HG03097 (cell line): ENCODE measurements at regions not wholly inside any gene's neighbourhood (a gene's known extent, or its start where the extent isn't known, plus 50 kb on each side); places are given as distances from the start of the nearest gene placed in this dataset.

Experiments used
- ATAC-seq: cut with Tn5 transposase; IDR thresholded peaks from one replicate; pipeline ENCODE4 v1.9.1; 2021; ENCODE audit not compliant: unreplicated experiment, low FRiP score

GRCh38 chr1:81700728-81701470, 99.8 kb upstream of the ADGRL2 start:
- ATAC-seq, result no peak

DNA sequence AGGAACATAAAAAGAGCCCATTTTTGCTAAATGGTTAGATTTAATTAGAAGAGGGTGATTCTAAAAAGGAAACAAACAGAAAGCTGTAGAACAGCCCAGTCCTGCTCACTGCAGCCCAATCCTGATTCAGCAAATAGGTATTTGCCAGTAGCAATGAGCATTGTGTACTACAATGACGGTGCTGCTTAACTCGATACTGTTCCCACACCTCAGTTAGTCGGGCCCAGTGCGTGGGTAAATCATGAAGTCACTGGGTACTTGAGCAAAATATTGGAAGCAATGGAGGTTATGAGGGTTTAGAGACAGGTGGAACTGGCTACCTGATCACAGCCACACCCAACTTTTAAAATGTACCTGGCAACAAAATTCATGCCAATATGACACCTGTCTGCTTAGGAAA, 101.5 kb upstream of the ADGRL2 start:
- no peak for ATAC-seq

GRCh38 chr1:81695741-81696140, 105.0 kb upstream of the ADGRL2 start:
- no peak for ATAC-seq

DNA sequence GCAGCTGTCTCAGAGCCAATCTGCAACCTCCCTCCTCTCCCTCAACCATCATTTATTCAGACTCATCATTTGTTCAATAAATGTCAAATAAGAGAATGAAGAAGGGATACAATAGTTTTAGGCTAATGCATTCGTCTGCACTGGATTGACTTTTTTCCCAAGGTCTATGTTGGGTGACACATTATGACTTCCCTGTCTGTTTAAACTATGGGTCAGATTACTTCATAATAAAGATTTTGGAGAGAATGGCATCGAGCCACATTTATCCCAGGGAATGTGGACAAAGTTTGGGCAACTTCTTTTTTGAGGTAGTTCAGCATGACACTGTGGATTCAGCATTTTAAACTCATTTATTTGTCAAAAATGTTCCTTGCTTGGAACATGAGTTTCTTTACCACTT, 107.4 kb upstream of the ADGRL2 start:
- no peak for ATAC-seq

DNA sequence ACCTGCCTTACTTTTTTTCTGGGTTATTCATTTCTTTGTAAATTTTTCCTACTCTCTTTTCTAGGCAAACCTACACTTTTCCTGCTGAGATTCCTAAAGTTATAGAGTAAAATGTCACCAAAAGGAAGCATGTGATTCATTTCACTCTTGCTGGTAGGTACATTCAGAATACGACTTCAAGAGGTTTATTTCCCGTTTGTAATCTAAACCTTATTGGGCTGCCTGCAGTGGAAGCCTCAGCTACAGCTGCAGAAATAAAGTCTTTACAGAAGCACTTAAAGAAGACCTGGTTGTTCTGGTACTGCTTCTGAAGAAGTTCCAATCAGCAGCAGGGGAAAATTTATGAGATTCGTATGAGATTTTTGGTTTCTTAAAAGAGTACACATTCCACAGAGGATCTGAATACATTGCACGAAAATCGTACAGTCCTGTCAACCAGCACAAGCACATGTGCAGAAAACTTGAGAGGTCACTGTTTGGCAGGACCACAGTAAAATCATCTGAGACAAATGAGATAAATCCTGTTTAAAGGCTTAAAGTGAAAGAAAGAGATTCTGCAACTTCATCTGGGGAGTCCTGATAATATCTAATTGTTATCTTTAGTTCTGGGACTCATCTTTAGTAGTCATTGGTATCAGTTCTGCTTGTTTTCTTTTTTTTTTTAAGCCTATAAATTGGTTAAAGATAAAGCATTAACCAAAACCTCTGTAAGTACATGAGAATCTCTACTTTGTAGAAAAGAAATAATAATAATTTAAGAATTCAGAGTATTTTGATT, 109.9 kb upstream of the ADGRL2 start:
- no peak for ATAC-seq

DNA sequence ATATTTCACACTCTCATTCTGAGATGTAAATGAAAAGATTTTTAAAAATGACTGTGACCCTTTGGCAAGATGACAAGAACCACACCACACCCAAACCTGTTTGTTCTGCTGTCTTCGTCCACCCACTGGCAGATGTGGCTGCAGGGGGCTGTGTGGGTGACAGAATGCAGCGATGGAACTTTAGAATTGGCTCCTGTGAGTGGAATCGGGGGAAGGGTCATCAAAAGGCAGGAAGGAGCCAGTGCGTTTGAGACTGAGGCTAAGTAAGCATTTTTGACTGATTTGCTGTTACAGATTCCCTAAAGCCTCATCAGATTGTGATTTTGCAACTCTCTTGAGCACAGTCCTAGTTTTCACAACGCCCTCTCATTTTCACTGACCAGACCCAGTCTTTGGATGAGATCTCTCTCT, 111.2 kb upstream of the ADGRL2 start:
- no peak for ATAC-seq

- no peak for ATAC-seq
Observed at GRCh38 chr1:81682490-81682889, 118.2 kb upstream of the ADGRL2 start.

GRCh38 chr1:81681601-81682266, 119.0 kb upstream of the ADGRL2 start:
- no peak for ATAC-seq

GRCh38 chr1:81681114-81681513, 119.6 kb upstream of the ADGRL2 start:
- no peak for ATAC-seq

GRCh38 chr1:81679942-81680341, 120.8 kb upstream of the ADGRL2 start:
- no peak for ATAC-seq

DNA sequence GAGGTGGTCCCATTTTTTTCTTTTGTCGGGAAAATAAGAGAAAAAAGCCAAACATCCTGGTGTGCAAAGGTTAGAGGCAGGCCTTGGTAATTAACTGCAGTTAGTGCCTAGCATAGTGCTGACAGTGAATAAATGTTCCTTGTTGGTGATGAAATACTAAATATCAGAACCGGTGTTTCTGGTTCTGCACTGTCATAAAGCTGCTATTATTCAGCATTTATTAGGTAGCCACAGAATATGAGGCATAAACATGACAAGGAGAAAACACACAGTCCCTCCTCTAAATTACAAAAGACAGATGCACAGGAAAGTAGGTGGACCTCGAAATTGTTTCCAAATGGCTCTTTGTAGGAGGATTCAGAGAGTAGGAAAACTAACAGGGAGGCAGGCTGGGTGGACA, 122.0 kb upstream of the ADGRL2 start:
- ATAC-seq, result no peak

DNA sequence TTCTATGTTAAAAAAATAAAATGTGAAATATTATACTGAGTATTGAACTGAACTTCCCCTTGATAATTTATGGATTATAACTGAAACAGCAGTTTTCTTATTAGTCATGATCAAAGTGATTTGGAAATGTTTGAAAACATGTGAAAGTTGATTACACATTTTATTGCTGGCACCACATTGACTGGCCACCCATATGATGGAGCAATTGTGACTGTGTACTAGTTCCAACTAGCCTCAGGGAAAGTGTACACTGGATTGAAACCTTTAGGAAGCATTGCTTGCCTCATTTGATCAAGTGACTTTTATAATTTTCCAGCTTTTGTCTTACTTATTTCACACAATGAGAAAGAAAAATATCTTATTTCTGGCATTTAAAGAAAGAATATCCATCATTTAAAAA, 128.0 kb upstream of the ADGRL2 start:
- no peak for ATAC-seq

- ATAC-seq, result no peak
Observed at GRCh38 chr1:81671038-81671437, 129.7 kb upstream of the ADGRL2 start.

DNA sequence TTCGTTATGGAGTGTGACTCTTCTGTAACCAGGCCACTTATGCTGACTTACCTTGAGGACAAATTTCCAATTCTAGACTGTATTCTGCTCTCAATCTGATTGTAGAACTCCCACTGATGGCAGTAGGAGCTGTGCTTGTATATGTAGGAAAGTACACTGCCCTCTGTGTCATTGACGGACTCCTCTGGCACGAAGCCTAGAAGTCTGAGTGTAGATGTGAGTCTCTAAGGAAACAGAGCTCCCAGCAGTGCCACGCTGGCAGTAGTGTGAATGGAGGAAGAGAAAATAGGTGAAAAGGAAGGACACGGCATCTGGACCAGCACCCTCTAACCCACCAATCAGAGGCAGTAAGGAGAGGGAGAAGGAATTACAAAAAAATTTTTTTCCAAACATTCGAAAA, 130.4 kb upstream of the ADGRL2 start:
- no peak for ATAC-seq

DNA sequence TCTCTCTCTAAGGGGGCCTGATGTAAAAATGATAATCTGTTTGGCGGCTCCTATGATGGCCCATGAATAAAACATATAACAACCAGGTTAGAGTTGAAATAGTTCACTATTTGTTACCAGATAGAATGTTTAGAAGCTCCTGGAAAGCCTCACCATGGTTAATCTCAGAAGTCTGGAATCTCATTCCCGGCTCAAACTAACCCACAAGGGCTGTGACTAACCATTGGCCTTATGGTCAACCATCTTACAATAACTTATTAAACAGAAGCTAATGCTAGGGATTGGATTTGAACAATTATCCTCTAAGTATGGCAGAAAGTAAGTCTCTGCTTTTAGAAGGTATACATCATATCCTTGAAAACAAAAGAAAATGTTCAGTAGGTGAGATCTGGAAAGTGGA, 134.1 kb upstream of the ADGRL2 start:
- ATAC-seq, result no peak

DNA sequence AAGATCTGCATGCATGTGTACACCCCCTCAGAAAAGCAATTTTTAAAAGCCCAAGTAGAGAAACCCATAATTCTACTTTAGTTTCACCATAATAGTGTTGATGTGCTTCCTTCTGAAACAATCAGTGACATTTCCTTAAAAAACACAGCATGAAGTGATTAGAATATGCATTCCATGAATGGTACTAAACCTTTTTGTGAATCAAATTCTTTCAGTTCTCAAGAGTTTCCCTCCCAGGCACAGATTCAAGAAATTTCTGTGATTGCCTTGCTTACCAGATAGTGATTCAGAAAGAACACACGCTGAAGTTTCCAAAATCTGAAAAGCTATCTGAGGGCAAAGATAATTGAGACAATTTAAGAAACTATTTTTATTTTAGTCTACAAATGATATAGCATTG, 136.4 kb upstream of the ADGRL2 start:
- ATAC-seq, result no peak

DNA sequence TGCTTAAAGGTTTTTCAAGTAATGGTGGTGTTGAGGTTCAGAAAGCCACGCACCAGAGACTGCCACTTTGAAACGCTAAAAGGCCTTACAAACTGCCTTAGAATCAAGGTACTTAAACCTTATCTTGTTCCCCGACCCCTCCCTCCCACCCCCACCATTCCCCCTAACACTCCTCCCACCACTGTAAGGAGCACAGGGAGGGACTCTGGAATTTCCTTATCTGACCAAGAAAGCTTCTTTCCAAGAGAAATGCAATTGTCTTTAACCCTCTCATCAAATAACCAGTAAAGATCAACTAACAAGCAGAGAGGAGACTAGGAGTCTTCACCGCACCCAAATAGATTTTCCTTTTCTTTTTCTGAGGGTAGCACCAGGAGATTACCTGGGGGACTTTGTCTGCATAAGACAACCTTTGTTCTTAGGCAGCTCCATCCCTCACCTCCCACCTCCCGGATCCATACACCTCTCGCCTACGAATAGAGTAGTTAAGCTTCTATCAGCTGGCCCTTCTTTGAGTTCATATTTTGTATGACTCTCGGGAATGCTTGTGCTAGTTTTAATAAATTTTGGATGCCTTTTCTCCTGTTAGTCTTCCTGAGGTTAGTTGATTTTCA, 137.7 kb upstream of the ADGRL2 start:
- no peak for ATAC-seq

DNA sequence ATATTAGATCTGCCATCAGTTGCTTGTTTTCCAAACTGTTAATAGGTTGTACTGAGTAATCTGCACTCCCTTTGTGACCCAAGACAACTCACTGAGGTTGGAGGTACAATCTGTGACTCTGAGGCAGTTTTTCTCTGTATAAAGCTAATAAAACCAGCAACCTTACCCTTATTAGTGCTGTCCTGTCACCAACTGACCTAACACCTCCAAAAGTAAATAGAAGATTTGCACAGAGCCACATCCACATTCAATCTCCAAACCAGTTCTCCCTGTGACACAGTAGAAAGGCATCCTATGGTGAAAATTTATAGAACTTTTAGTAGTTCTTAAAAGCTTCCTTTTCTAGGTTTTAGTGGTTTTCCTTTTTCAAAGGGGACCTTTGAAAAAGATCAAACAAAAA, 140.4 kb upstream of the ADGRL2 start:
- no peak for ATAC-seq

DNA sequence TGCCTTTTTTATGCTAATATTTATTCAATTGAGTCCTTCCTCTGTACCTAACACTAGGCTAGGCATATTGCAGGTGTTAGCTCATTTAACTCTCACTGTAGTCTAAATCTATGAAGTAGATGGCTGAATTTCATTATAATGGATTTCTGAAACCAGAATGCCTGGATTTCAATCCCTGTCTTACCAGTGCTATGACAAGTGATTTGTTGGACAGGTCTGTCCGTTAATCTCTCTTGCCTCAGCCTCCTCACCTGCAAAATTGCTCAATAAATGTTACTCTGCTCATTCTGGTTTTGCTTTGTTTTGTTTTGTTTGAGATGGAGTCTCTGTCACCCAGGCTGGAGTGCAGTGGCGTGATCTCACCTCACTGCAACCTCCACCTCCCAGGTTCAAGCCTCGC, 146.1 kb upstream of the ADGRL2 start:
- no peak for ATAC-seq

DNA sequence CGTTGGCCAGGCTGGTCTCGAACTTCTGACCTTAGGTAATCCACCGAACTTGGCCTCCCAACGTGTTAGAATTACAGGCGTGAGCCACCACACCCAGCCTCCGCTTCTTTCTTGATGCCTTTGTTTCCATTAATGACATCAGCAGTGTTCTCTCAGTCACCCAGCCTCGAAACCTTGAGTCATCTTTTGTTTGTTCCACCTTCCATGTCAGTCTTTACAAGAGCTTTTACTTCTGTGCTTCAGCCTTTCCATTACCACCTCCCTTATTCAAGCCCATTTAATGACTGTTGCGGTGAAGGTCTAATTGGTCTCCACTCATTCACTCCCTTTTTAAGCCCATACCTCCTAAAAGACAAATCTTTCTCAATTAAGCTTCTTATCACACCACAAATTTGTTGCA, 146.6 kb upstream of the ADGRL2 start:
- ATAC-seq, result no peak

DNA sequence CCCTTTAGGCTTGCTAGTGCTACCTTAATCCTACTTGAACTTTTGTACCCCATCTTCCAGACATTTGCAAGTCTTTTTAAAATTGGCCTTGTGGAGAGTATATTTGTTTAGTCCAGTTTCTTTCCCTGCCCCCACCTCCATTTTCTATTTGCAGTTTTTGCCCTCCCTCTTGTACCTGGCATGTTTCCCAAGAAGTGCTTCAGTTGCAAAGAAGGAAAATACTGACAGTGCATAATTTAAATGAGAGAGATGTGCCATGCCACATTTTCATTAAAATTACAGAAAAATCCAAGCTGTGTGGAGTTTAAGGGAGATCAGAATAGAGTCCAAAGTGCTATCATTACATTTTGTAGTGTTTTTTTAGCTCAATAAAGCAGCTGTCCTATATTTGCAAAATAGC, 150.0 kb upstream of the ADGRL2 start:
- no peak for ATAC-seq
